ENCODE measurements at regions not wholly inside any gene's neighbourhood (a gene's known extent, or its start where the extent isn't known, plus 50 kb on each side); places are given as distances from the start of the nearest gene placed in this dataset.
A peak's percentile ranks its signal among the peaks of the same experiment; 100 is the strongest.

DNA sequence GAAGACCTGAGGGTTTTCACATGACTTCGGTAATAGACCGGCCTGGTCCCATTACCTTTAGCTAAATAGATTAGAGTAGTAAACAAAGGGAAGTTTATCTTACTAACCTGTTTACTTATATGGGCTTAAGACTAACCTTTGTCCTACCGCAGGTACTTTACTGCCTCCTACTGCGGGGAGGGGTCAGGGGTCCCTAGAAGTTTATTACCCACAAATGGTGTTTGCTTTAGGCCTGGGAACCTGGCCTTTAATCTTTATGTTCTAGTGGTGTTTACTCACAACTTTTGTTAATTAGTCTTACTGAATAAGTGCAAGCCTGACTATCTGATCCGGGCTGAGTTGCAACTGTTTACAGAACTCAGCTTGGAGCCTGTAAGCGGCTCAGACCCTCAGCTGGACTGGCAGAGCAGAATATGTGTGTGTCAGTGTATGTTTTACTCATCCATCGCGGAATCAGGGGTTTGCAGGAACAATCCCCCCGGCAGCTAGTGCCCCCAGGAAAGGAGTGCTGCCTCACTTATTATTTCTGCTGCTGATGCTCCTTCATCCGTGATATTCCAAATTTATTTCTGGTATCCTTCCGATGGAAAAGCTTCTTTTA is 578.9 kb upstream of the SEMA3D start:
- POLR2A ChIA-PET (ENCODE audit: partially characterized antibody) = no interaction called here
- H3K9me3 ChIP-seq (ENCODE audit: insufficient read depth in 2 of 2, low read depth in 1 of 2, low read length in 1 of 2) = no peaks in the 10 kb centered on the region
- no peaks in the 10 kb centered on the region for H3K23me2 ChIP-seq (ENCODE audit: low read depth, low read length)
- H3K27me3 ChIP-seq (replicated peaks in 1 of 4; ENCODE audit: control insufficient read depth in 3 of 4, extremely low read depth in 1 of 4, insufficient read depth in 3 of 4, low read length in 3 of 4) = peaks cover 22 to 59% (median 37%) of the 10 kb centered on the region in 4 experiments
- H3K79me2 ChIP-seq (ENCODE audit: control insufficient read depth in 1 of 2, insufficient read depth in 2 of 2, low read length in 2 of 2) = no peaks in the 10 kb centered on the region
- H3K36me3 ChIP-seq (ENCODE audit: control insufficient read depth in 2 of 4, insufficient read depth in 4 of 4, low read length in 3 of 4) = no peaks in the 10 kb centered on the region
- H3K27ac ChIP-seq (ENCODE audit: low read depth, low read length) = no peak overlapping the region
- H3K4me2 ChIP-seq (ENCODE audit: insufficient read depth in 1 of 2, low read depth in 2 of 2, low read length in 2 of 2) = no peak overlapping the region
- H2AK5ac ChIP-seq (ENCODE audit: low read depth, low read length) = no peak overlapping the region
- no peak overlapping the region for H3K9ac ChIP-seq (replicated peaks in 1 of 4; ENCODE audit: extremely low read depth in 1 of 4, low read depth in 3 of 4, low read length in 3 of 4)
- FAIRE-seq (no peak), DNase-seq (ENCODE audit: low read depth in 1 of 2, low spot score in 2 of 2) (peak in 1 of 2 experiments; percentile 40)
- no peak overlapping the region for H4K5ac ChIP-seq (ENCODE audit: insufficient read length, low read depth, low read length)
- H3K56ac ChIP-seq (replicated peaks; ENCODE audit: insufficient read length, low read depth, low read length) = no peak overlapping the region
- no peak overlapping the region for H3K4me3 ChIP-seq (ENCODE audit: extremely low read depth in 1 of 4, insufficient read depth in 2 of 4, low read depth in 3 of 4, low read length in 4 of 4)
- 49% methylated on average over 11 of the region's 11 CpGs; no CpG with 5 or more reads in 1 of the 2 experiments for WGBS, 2 experiments (ENCODE audit: extremely low coverage in 1 of 2, insufficient coverage in 1 of 2, insufficient read length in 1 of 2, insufficient replicate concordance in 2 of 2, low coverage in 1 of 2, low lambda C conversion rate in 2 of 2, missing lambda C conversion rate in 1 of 2)
- no peak overlapping the region for H2BK120ac ChIP-seq (replicated peaks; ENCODE audit: low read depth, low read length)
- CTCF ChIA-PET (ENCODE audit: partially characterized antibody) = interaction anchor here (0.9 to 1.7 kb wide), 5 partner anchors 14 to 64 kb away, joined by 3 to 7 read pairs (median 3); no protein-coding TSS in a partner anchor
- no peaks in the 10 kb centered on the region for H3K4me1 ChIP-seq (replicated peaks in 1 of 4; ENCODE audit: control insufficient read depth in 3 of 4, insufficient read depth in 4 of 4, low read length in 3 of 4)
- H2BK5ac ChIP-seq (ENCODE audit: low read depth, low read length) = no peak overlapping the region
- no peak overlapping the region for H2AFZ ChIP-seq (ENCODE audit: low read length)
- no peak overlapping the region for H4K91ac ChIP-seq (replicated peaks; ENCODE audit: insufficient read length, low read length)
- H2BK12ac ChIP-seq (ENCODE audit: low read depth, low read length) = no peak overlapping the region
- H2BK15ac ChIP-seq (ENCODE audit: low read length) = no peak overlapping the region
- no peak overlapping the region for H3K18ac ChIP-seq (ENCODE audit: extremely low read depth, low read length)
- no peaks in the 10 kb centered on the region for H3K79me1 ChIP-seq (ENCODE audit: low read depth, low read length)
- no peak overlapping the region for H3K23ac ChIP-seq (ENCODE audit: insufficient read length)
- H2BK20ac ChIP-seq (ENCODE audit: low read length) = no peak overlapping the region
- H3K4ac ChIP-seq (replicated peaks; ENCODE audit: insufficient read length, low read depth, low read length) = no peak overlapping the region
- no peaks in the 10 kb centered on the region for H4K20me1 ChIP-seq (replicated peaks in 1 of 2; ENCODE audit: control insufficient read depth in 1 of 2, insufficient read depth in 2 of 2, low read length in 2 of 2)
- H4K8ac ChIP-seq (ENCODE audit: extremely low read depth, insufficient read depth, low read length) = no peak overlapping the region
- no peak overlapping the region for H3K14ac ChIP-seq (ENCODE audit: insufficient read length)
- TF ChIP-seq CBX5 (IDR thresholded peaks at IDR 0.05; ENCODE audit: low read depth, low read length) = no peak
- TF ChIP-seq YY1 (IDR thresholded peaks at IDR 0.05; ENCODE audit: low read depth, low read length) = no peak
- TF ChIP-seq RXRA (IDR thresholded peaks at IDR 0.05; ENCODE audit: insufficient read depth, low read depth, low read length) = no peak
- TF ChIP-seq RNF2 (IDR thresholded peaks at IDR 0.05; ENCODE audit: borderline replicate concordance, low read depth, low read length, missing control alignments, poor library complexity, severe bottlenecking) = no peak
- TF ChIP-seq, protein P1, sequence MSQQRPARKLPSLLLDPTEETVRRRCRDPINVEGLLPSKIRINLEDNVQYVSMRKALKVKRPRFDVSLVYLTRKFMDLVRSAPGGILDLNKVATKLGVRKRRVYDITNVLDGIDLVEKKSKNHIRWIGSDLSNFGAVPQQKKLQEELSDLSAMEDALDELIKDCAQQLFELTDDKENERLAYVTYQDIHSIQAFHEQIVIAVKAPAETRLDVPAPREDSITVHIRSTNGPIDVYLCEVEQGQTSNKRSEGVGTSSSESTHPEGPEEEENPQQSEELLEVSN (IDR thresholded peaks at IDR 0.05) = no peak
- TF ChIP-seq TAF7 (optimal IDR thresholded peaks at IDR 0.05; ENCODE audit: borderline replicate concordance, low read depth, low read length) = no peak
- no peak for TF ChIP-seq JUND (IDR thresholded peaks at IDR 0.05; ENCODE audit: low read length)
- no peak for TF ChIP-seq POU5F1 (IDR thresholded peaks at IDR 0.05; ENCODE audit: low read depth, low read length)
- no peak for TF ChIP-seq RFX5 (IDR thresholded peaks at IDR 0.05; ENCODE audit: borderline replicate concordance, low read depth, low read length)
- no peak for TF ChIP-seq TEAD4 (IDR thresholded peaks at IDR 0.05; ENCODE audit: low read depth, low read length)
- no peak for TF ChIP-seq EZH2 (IDR thresholded peaks at IDR 0.05; ENCODE audit: low read depth, low read length, severe bottlenecking)
- no peak for TF ChIP-seq TBP (IDR thresholded peaks at IDR 0.05; ENCODE audit: low read depth, low read length)
- TF ChIP-seq NRF1 (IDR thresholded peaks at IDR 0.05; ENCODE audit: low read depth, low read length) = no peak
- no peak for TF ChIP-seq BACH1 (IDR thresholded peaks at IDR 0.05; ENCODE audit: low read length)

Data from H1 (cell line).